SK-N-SH (cell line): ENCODE measurements at regions not wholly inside any gene's neighbourhood (a gene's known extent, or its start where the extent isn't known, plus 50 kb on each side); places are given as distances from the start of the nearest gene placed in this dataset.

Source experiments
- CTCF ChIA-PET: fragments of 300-600, 350-600 bp; formaldehyde crosslinking; extraction: SDS; loops from one replicate; lab custom pipeline; 2021; lab: Yijun Ruan, JAX
- POLR2A ChIA-PET: fragments of 350-600 bp; sonication (Branson Sonifier 250); formaldehyde crosslinking; extraction: SDS; loops from one replicate; lab custom pipeline; 2020; ENCODE audit warnings: antibody characterized with exemption, inconsistent platforms; lab: Yijun Ruan, JAX
- DNase-seq: peaks from one replicate; pipeline ENCODE4 v3.0.0; 2012
- H2AFZ ChIP-seq: fragments of 200-600 bp; sonication (generic); 2 replicates; pipeline ENCODE4 v1.8.1; 2016; ENCODE audit warnings: antibody characterized with exemption, mild to moderate bottlenecking, low read depth
- H3F3A ChIP-seq: fragments of 200-600 bp; sonication (generic); replicated peaks from 2 replicates; pipeline ENCODE3; 2016; ENCODE audit warnings: antibody characterized with exemption, mild to moderate bottlenecking; ENCODE audit not compliant: insufficient read depth
- H3K27ac ChIP-seq, 2 experiments: fragments of 200-500 bp in 1 of 2; fragments of 200-600 bp in 1 of 2; sonication (Bioruptor generic) in 1 of 2; sonication (generic), shearing (Covaris generic) in 1 of 2; 2 replicates each; pipeline versions ENCODE4 v1.5.1 to v1.6.1; 2014 to 2016; ENCODE audit warnings: low read depth in 2 of 2, inconsistent platforms in 1 of 2, low read length in 1 of 2, mild to moderate bottlenecking in 1 of 2, mixed read lengths in 1 of 2
- H3K27me3 ChIP-seq: fragments of 200-600 bp; sonication (generic), shearing (Covaris generic); 2 replicates; pipeline ENCODE4 v1.6.1; 2016; ENCODE audit warnings: mixed run types; ENCODE audit not compliant: insufficient read depth
- H3K36me3 ChIP-seq, 2 experiments: fragments of 200-500 bp in 1 of 2; fragments of 200-600 bp in 1 of 2; sonication (Bioruptor generic) in 1 of 2; sonication (generic) in 1 of 2; replicated peaks in 1 of 2; 2 replicates each; pipeline versions ENCODE3 to v1.5.1; 2014 to 2016; ENCODE audit warnings: low read length in 1 of 2, mild to moderate bottlenecking in 1 of 2; ENCODE audit not compliant: insufficient read depth in 2 of 2, control insufficient read depth in 1 of 2
- H3K4me1 ChIP-seq, 2 experiments: fragments of 200-500 bp in 1 of 2; fragments of 200-600 bp in 1 of 2; sonication (Bioruptor generic) in 1 of 2; sonication (generic), shearing (Covaris generic) in 1 of 2; 2 replicates each; pipeline versions ENCODE4 v1.5.1 to v1.6.1; 2014 to 2016; ENCODE audit warnings: low read depth in 1 of 2, low read length in 1 of 2, mixed run types in 1 of 2; ENCODE audit not compliant: insufficient read depth in 2 of 2, control insufficient read depth in 1 of 2
- H3K4me2 ChIP-seq: fragments of 200-600 bp; sonication (generic), shearing (Covaris generic); 2 replicates; pipeline ENCODE4 v1.6.1; 2017; ENCODE audit warnings: mixed run types
- H3K4me3 ChIP-seq, 2 experiments: fragments of 200-500 bp in 1 of 2; fragments of 200-600 bp in 1 of 2; sonication (Bioruptor generic) in 1 of 2; sonication (generic), shearing (Covaris generic) in 1 of 2; 2 replicates each; pipeline versions ENCODE4 v1.5.1 to v1.8.1; 2014 to 2016; ENCODE audit warnings: low read depth in 2 of 2, inconsistent platforms in 1 of 2, low read length in 1 of 2, mild to moderate bottlenecking in 1 of 2, mixed read lengths in 1 of 2, moderate library complexity in 1 of 2
- H3K79me2 ChIP-seq: fragments of 200-600 bp; sonication (generic); 2 replicates; pipeline ENCODE4 v1.8.1; 2017; ENCODE audit warnings: mild to moderate bottlenecking; ENCODE audit not compliant: insufficient read depth
- H3K9ac ChIP-seq: fragments of 200-600 bp; sonication (generic); 2 replicates; pipeline ENCODE4 v1.6.1; 2017; ENCODE audit warnings: mixed run types
- H3K9me2 ChIP-seq: fragments of 200-600 bp; sonication (generic); 2 replicates; pipeline ENCODE4 v1.6.1; 2017; ENCODE audit warnings: mixed run types
- H3K9me3 ChIP-seq: fragments of 200-600 bp; sonication (generic); 2 replicates; pipeline ENCODE4 v1.6.1; 2017; ENCODE audit warnings: mixed run types, mild to moderate bottlenecking, moderate library complexity
- H4K20me1 ChIP-seq: fragments of 200-600 bp; sonication (generic); 2 replicates; pipeline ENCODE4 v1.6.1; 2017; ENCODE audit warnings: mild to moderate bottlenecking, mixed run types; ENCODE audit not compliant: insufficient read depth
- ELF1 ChIP-seq: IDR thresholded peaks from 2 replicates; pipeline ENCODE4 v1.4.0; 2012
- EZH2phosphoT487 ChIP-seq: fragments of 200-600 bp; sonication (generic); IDR thresholded peaks from 2 replicates; pipeline ENCODE4 v1.6.1; 2017; ENCODE audit warnings: low read depth, mixed run types, mild to moderate bottlenecking, antibody characterized with exemption, moderate library complexity, borderline replicate concordance
- FOSL2 ChIP-seq: IDR thresholded peaks from 2 replicates; pipeline ENCODE4 v1.4.0; 2012; ENCODE audit warnings: low read depth, mild to moderate bottlenecking, moderate library complexity, borderline replicate concordance
- FOXM1 ChIP-seq: IDR thresholded peaks from 2 replicates; pipeline ENCODE4 v1.4.0; 2012; ENCODE audit warnings: low read depth, mild to moderate bottlenecking
- IRF3 ChIP-seq: fragments of 150-350 bp; IDR thresholded peaks from 2 replicates; pipeline ENCODE4 v1.6.1; 2016; ENCODE audit warnings: mild to moderate bottlenecking, low read depth, low read length
- JUND ChIP-seq: IDR thresholded peaks from 2 replicates; pipeline ENCODE4 v1.4.0; 2012
- MEF2A ChIP-seq: IDR thresholded peaks from 2 replicates; pipeline ENCODE4 v1.4.0; 2012; ENCODE audit warnings: low read depth, borderline replicate concordance
- NRF1 ChIP-seq: IDR thresholded peaks from 2 replicates; pipeline ENCODE4 v1.6.1; 2012; ENCODE audit warnings: low read depth, mild to moderate bottlenecking, low read length
- POLR2AphosphoS5 ChIP-seq: IDR thresholded peaks from 2 replicates; pipeline ENCODE4 v1.6.1; 2012; ENCODE audit warnings: low read depth, low read length
- RAD21 ChIP-seq: IDR thresholded peaks from 2 replicates; pipeline ENCODE4 v1.6.1; 2012; ENCODE audit warnings: mild to moderate bottlenecking, low read length
- RFX5 ChIP-seq: IDR thresholded peaks from 2 replicates; pipeline ENCODE4 v1.6.1; 2012; ENCODE audit warnings: mild to moderate bottlenecking, improper control_type of control experiment, low read length
- RXRA ChIP-seq: IDR thresholded peaks from 2 replicates; pipeline ENCODE4 v1.4.0; 2012; ENCODE audit warnings: low read depth, mild to moderate bottlenecking, borderline replicate concordance
- SIN3A ChIP-seq: IDR thresholded peaks from 2 replicates; pipeline ENCODE4 v1.6.1; 2012; ENCODE audit warnings: low read depth, mild to moderate bottlenecking, low read length, moderate library complexity, borderline replicate concordance
- TCF12 ChIP-seq: IDR thresholded peaks from 2 replicates; pipeline ENCODE4 v1.4.0; 2012
- YY1 ChIP-seq: IDR thresholded peaks from 2 replicates; pipeline ENCODE4 v1.4.0; 2012; ENCODE audit warnings: low read depth, mild to moderate bottlenecking
- WGBS: methylation state at CpG from one replicate; pipeline ENCODE4 v1.1.6; 2017; ENCODE audit warnings: low lambda C conversion rate; 5-methylcytosine and 5-hydroxymethylcytosine counted together
- TF ChIP-seq, protein P1 (sequence below): IDR thresholded peaks from 2 replicates; pipeline ENCODE4; 2012
- TF ChIP-seq, protein P2 (sequence below): IDR thresholded peaks from 2 replicates; pipeline ENCODE4 v1.6.1; 2012; ENCODE audit warnings: mild to moderate bottlenecking, low read depth, low read length, moderate library complexity
- TF ChIP-seq, protein P3 (sequence below): fragments of 150-350 bp; IDR thresholded peaks from 2 replicates; pipeline ENCODE4 v1.6.1; 2017; ENCODE audit warnings: antibody characterized with exemption, low read length, low read depth, borderline replicate concordance

DNA sequence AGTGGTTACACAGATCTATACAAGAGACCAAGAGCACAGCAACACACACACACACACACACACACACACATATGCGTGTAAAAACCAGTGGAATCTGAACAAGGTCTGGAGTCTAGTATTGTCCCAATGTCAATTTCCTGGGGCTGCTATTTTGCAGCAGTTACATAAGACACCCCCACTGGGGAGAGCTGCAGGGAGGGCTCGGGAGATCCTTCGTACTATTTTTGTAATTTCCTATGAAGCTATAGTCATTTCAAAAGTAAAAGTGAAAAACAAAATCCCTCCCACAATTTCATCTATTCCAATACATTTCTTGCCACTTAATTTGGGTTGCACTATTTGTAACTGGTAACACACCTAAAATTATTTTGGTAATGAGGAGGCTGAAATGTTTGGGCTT is 68.5 kb downstream of the C16orf95 start:
- POLR2A ChIA-PET, result no interaction called here
- 59% methylated on average over 3 of the region's 3 CpGs for WGBS
- Histone ChIP-seq H3K4me2 (no peak overlapping the region), H3K27me3 (peaks cover 57% of the 10 kb centered on the region), H3K4me1 (no peaks in the 10 kb centered on the region), H3K9me2 (no peaks in the 10 kb centered on the region), H3K9ac (no peak overlapping the region), H3F3A (no peaks in the 10 kb centered on the region), H3K36me3 (no peaks in the 10 kb centered on the region), H3K79me2 (no peaks in the 10 kb centered on the region), H3K9me3 (no peaks in the 10 kb centered on the region), H4K20me1 (no peaks in the 10 kb centered on the region), H3K4me3 (no peak overlapping the region), H2AFZ (no peak overlapping the region), H3K27ac (no peak overlapping the region)
- no peak for DNase-seq
- CTCF ChIA-PET, result interaction anchor here (1.5 kb wide), 1 partner anchor 46 kb away, joined by 3 read pairs; no protein-coding TSS in a partner anchor
- no peak for TF ChIP-seq MEF2A
- no peak for TF ChIP-seq JUND
- TF ChIP-seq, protein P1, sequence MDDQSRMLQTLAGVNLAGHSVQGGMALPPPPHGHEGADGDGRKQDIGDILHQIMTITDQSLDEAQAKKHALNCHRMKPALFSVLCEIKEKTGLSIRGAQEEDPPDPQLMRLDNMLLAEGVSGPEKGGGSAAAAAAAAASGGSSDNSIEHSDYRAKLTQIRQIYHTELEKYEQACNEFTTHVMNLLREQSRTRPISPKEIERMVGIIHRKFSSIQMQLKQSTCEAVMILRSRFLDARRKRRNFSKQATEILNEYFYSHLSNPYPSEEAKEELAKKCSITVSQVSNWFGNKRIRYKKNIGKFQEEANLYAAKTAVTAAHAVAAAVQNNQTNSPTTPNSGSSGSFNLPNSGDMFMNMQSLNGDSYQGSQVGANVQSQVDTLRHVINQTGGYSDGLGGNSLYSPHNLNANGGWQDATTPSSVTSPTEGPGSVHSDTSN, result no peak
- TF ChIP-seq EZH2phosphoT487, result no peak
- no peak for TF ChIP-seq POLR2AphosphoS5
- no peak for TF ChIP-seq TCF12
- TF ChIP-seq SIN3A, result no peak
- TF ChIP-seq, protein P2, sequence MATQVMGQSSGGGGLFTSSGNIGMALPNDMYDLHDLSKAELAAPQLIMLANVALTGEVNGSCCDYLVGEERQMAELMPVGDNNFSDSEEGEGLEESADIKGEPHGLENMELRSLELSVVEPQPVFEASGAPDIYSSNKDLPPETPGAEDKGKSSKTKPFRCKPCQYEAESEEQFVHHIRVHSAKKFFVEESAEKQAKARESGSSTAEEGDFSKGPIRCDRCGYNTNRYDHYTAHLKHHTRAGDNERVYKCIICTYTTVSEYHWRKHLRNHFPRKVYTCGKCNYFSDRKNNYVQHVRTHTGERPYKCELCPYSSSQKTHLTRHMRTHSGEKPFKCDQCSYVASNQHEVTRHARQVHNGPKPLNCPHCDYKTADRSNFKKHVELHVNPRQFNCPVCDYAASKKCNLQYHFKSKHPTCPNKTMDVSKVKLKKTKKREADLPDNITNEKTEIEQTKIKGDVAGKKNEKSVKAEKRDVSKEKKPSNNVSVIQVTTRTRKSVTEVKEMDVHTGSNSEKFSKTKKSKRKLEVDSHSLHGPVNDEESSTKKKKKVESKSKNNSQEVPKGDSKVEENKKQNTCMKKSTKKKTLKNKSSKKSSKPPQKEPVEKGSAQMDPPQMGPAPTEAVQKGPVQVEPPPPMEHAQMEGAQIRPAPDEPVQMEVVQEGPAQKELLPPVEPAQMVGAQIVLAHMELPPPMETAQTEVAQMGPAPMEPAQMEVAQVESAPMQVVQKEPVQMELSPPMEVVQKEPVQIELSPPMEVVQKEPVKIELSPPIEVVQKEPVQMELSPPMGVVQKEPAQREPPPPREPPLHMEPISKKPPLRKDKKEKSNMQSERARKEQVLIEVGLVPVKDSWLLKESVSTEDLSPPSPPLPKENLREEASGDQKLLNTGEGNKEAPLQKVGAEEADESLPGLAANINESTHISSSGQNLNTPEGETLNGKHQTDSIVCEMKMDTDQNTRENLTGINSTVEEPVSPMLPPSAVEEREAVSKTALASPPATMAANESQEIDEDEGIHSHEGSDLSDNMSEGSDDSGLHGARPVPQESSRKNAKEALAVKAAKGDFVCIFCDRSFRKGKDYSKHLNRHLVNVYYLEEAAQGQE, result no peak
- TF ChIP-seq RAD21, result no peak
- no peak for TF ChIP-seq FOSL2
- no peak for TF ChIP-seq NRF1
- TF ChIP-seq FOXM1, result no peak
- TF ChIP-seq ELF1, result no peak
- TF ChIP-seq RFX5, result no peak
- no peak for TF ChIP-seq YY1
- TF ChIP-seq IRF3, result no peak
- no peak for TF ChIP-seq RXRA
- TF ChIP-seq, protein P3, sequence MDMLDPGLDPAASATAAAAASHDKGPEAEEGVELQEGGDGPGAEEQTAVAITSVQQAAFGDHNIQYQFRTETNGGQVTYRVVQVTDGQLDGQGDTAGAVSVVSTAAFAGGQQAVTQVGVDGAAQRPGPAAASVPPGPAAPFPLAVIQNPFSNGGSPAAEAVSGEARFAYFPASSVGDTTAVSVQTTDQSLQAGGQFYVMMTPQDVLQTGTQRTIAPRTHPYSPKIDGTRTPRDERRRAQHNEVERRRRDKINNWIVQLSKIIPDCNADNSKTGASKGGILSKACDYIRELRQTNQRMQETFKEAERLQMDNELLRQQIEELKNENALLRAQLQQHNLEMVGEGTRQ, result no peak
